ENCODE measurements at regions not wholly inside any gene's neighbourhood (a gene's known extent, or its start where the extent isn't known, plus 50 kb on each side); places are given as distances from the start of the nearest gene placed in this dataset.

- Histone ChIP-seq H3K23ac (ENCODE audit: insufficient read length) (no peak overlapping the region), H3K14ac (ENCODE audit: insufficient read length) (no peak overlapping the region), H2BK120ac (replicated peaks; ENCODE audit: low read depth, low read length) (no peak overlapping the region), H4K91ac (replicated peaks; ENCODE audit: insufficient read length, low read length) (no peak overlapping the region), H3K9me3 (ENCODE audit: insufficient read depth in 2 of 2, low read depth in 1 of 2, low read length in 1 of 2) (no peaks in the 10 kb centered on the region), H3K56ac (replicated peaks; ENCODE audit: insufficient read length, low read depth, low read length) (no peak overlapping the region), H2AFZ (ENCODE audit: low read length) (no peak overlapping the region), H3K4me2 (ENCODE audit: insufficient read depth in 1 of 2, low read depth in 2 of 2, low read length in 2 of 2) (no peak overlapping the region), H2AK5ac (ENCODE audit: low read depth, low read length) (no peak overlapping the region), H3K4me1 (replicated peaks in 1 of 4; ENCODE audit: control insufficient read depth in 3 of 4, insufficient read depth in 4 of 4, low read length in 3 of 4) (no peaks in the 10 kb centered on the region), H3K79me1 (ENCODE audit: low read depth, low read length) (no peaks in the 10 kb centered on the region), H4K8ac (ENCODE audit: extremely low read depth, insufficient read depth, low read length) (no peak overlapping the region), H3K4me3 (ENCODE audit: extremely low read depth in 1 of 4, insufficient read depth in 2 of 4, low read depth in 3 of 4, low read length in 4 of 4) (no peak overlapping the region), H4K5ac (ENCODE audit: insufficient read length, low read depth, low read length) (no peak overlapping the region), H2BK5ac (ENCODE audit: low read depth, low read length) (no peak overlapping the region), H3K4ac (replicated peaks; ENCODE audit: insufficient read length, low read depth, low read length) (no peak overlapping the region), H2BK12ac (ENCODE audit: low read depth, low read length) (no peak overlapping the region), H3K9ac (replicated peaks in 1 of 4; ENCODE audit: extremely low read depth in 1 of 4, low read depth in 3 of 4, low read length in 3 of 4) (no peak overlapping the region), H4K20me1 (replicated peaks in 1 of 2; ENCODE audit: control insufficient read depth in 1 of 2, insufficient read depth in 2 of 2, low read length in 2 of 2) (no peaks in the 10 kb centered on the region), H3K79me2 (ENCODE audit: control insufficient read depth in 1 of 2, insufficient read depth in 2 of 2, low read length in 2 of 2) (no peaks in the 10 kb centered on the region), H3K23me2 (ENCODE audit: low read depth, low read length) (no peaks in the 10 kb centered on the region; the same call in 1 of the 2 replicates), H3K18ac (ENCODE audit: extremely low read depth, low read length) (no peak overlapping the region), H2BK15ac (ENCODE audit: low read length) (no peak overlapping the region), H3K27me3 (replicated peaks in 1 of 4; ENCODE audit: control insufficient read depth in 3 of 4, extremely low read depth in 1 of 4, insufficient read depth in 3 of 4, low read length in 3 of 4) (no peaks in the 10 kb centered on the region), H3K36me3 (ENCODE audit: control insufficient read depth in 2 of 4, insufficient read depth in 4 of 4, low read length in 3 of 4) (no peaks in the 10 kb centered on the region), H3K27ac (ENCODE audit: low read depth, low read length) (no peak overlapping the region), H2BK20ac (ENCODE audit: low read length) (no peak overlapping the region)
- ChIA-PET CTCF (ENCODE audit: partially characterized antibody) (no interaction called here), POLR2A (ENCODE audit: partially characterized antibody) (no interaction called here)
- WGBS, 2 experiments (ENCODE audit: extremely low coverage in 1 of 2, insufficient coverage in 1 of 2, insufficient read length in 1 of 2, insufficient replicate concordance in 2 of 2, low coverage in 1 of 2, low lambda C conversion rate in 2 of 2, missing lambda C conversion rate in 1 of 2) = 89% methylated on average over 1 of the region's 1 CpG; no CpG with 5 or more reads in 1 of the 2 experiments
- DNase-seq (ENCODE audit: low read depth in 1 of 2, low spot score in 2 of 2) = no peak
- no peak for FAIRE-seq
- TF ChIP-seq HDAC2 (IDR thresholded peaks at IDR 0.05; ENCODE audit: borderline replicate concordance in 1 of 2, low read depth in 2 of 2, low read length in 2 of 2) = no peak
- no peak for TF ChIP-seq NANOG (IDR thresholded peaks at IDR 0.05; ENCODE audit: insufficient read depth, low read depth, low read length, poor library complexity, severe bottlenecking)
- no peak for TF ChIP-seq SP4 (IDR thresholded peaks at IDR 0.05; ENCODE audit: low read length)
- TF ChIP-seq POLR2A (IDR thresholded peaks at IDR 0.05; ENCODE audit: control extremely low read depth in 1 of 2, low read depth in 2 of 2, low read length in 2 of 2) = no peak
- TF ChIP-seq KDM1A (IDR thresholded peaks at IDR 0.05; ENCODE audit: borderline replicate concordance, low read length) = no peak
- TF ChIP-seq HDAC6 (IDR thresholded peaks at IDR 0.05; ENCODE audit: low read depth, low read length) = no peak
- no peak for TF ChIP-seq RBBP5 (IDR thresholded peaks at IDR 0.05; ENCODE audit: borderline replicate concordance, low read depth, low read length)
- TF ChIP-seq ZNF274 (IDR thresholded peaks at IDR 0.05; ENCODE audit: borderline replicate concordance, extremely low read depth, low read length) = no peak
- no peak for TF ChIP-seq MAX (IDR thresholded peaks at IDR 0.05)
- TF ChIP-seq ATF3 (IDR thresholded peaks at IDR 0.05; ENCODE audit: insufficient read depth, low read depth, low read length) = no peak
- no peak for TF ChIP-seq CBX5 (IDR thresholded peaks at IDR 0.05; ENCODE audit: low read depth, low read length)
- TF ChIP-seq KDM5A (IDR thresholded peaks at IDR 0.05; ENCODE audit: low read length) = no peak
- no peak for TF ChIP-seq SAP30 (IDR thresholded peaks at IDR 0.05; ENCODE audit: insufficient read depth, insufficient replicate concordance, low read length)
- TF ChIP-seq TAF7 (optimal IDR thresholded peaks at IDR 0.05; ENCODE audit: borderline replicate concordance, low read depth, low read length) = no peak
- no peak for TF ChIP-seq ASH2L (IDR thresholded peaks at IDR 0.05; ENCODE audit: low read length)
Measured at GRCh38 chr3:187550446-187550845, 119.7 kb downstream of the SST start.

All from H1 (cell line).